HG03378 (cell line): ENCODE measurements at regions not wholly inside any gene's neighbourhood (a gene's known extent, or its start where the extent isn't known, plus 50 kb on each side); places are given as distances from the start of the nearest gene placed in this dataset.

ENCODE experiments used
- ATAC-seq: cut with Tn5 transposase; IDR thresholded peaks from one replicate; pipeline ENCODE4 v1.9.1; 2021; ENCODE audit warnings: mild to moderate bottlenecking, moderate library complexity; ENCODE audit not compliant: unreplicated experiment

DNA sequence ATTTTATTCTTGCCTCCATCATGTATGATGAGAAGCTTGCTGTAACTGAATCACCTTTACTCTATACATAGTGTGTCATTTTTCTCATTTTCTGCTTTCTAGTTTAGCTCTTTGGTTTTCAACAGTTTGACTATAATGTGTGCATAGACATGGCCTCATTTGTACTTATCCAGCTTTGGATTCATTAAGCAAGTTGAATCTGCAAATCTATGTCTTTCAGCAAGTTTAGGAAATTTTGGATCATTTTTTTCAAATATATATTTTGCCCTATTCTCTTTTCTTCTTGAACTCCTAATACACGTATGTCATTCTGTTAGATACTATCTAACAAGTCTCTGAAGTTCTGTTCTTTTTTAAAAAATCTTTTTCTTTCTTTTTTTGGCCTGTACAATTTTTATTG is 57.8 kb downstream of the PRLHR start:
- no peak for ATAC-seq

DNA sequence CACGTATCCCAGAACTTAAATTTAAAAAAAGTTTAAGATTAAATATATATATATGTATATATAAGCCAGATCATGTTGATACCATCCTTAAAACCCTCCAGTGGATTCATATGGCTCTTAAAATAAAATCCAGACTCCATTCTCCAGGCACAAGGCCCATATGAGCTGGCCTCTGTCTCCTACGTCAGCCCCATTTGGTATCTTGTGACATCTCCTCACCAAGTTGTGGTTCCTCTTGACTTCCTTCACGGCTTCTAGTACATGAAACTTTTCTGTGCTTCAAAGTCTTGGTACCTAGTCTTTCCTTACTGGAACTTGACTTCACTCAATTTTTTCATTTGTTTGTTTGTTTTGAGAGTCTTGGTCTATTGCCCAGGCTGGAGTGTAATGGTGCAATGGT is 61.3 kb downstream of the PRLHR start:
- ATAC-seq = no peak

DNA sequence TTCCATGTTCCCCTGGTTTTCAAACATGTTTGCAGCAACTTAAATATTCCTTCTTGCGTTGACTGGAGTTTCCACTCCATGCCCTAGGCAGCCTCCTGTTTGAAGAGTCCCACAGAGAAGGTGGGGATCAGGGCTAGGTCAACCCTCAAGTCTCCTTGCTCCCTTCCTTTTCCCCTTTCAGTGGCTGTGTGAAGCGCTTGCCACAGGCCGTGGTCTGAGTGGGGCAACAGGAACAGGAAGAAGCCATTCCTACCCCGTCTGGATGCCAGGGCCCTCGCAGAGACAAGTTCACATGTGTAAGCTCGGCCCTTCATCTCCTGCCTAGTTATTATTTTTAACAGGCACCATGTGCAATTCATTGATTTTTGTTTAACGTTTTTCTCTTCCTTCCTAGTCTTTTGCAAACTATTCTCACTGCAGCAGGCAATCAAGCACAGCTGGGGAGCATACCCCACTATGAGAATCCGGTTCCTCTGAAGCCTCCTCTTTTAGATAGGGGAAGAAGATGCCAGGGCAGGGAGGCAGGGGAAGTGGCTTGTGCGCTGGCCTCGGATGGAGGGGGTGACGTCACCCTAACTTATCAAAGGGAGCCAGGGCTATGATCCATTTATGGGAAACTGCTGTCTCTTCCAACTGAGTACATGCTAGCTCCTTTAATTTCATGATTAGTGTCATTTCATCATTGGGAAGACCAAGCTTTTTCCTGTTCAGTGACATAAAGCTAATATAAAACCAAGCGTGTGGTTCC is 64.2 kb downstream of the PRLHR start:
- no peak for ATAC-seq

GRCh38 chr10:118528426-118528825 is 67.0 kb downstream of the PRLHR start:
- ATAC-seq = no peak

GRCh38 chr10:118523775-118524174 is 71.7 kb downstream of the PRLHR start:
- no peak for ATAC-seq

GRCh38 chr10:118522791-118523498 is 72.5 kb downstream of the PRLHR start:
- ATAC-seq = no peak

GRCh38 chr10:118521415-118522117 is 73.9 kb downstream of the PRLHR start:
- no peak for ATAC-seq

DNA sequence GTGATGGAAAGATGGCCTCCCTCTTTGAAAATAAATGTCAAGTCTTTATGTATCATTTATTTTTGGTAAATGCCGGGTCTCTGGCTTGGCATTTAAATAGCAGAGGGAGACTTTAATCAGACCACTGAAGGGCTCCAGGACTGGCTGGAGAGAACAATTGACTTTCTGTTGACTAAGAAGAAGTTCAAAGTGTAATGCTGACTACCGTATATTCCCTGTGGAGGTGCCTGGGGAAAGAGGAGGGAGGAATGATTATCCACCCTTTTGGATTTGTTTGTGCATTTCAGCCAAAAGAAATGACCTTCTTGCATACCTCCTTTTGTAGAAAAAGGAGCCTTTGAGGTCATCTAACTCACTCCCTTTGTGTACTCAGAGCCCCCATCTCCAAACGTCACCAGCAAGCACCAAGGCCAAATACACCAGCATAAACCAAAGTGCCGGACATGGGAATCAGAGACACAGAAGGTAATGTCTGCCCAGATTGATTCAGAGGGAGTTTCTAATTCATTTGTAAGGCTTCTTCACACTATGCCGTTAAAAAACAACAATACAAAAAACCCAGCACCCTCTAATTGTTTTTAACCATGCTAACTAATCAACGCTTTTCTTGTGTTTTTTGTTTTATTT is 75.2 kb downstream of the PRLHR start:
- no peak for ATAC-seq

DNA sequence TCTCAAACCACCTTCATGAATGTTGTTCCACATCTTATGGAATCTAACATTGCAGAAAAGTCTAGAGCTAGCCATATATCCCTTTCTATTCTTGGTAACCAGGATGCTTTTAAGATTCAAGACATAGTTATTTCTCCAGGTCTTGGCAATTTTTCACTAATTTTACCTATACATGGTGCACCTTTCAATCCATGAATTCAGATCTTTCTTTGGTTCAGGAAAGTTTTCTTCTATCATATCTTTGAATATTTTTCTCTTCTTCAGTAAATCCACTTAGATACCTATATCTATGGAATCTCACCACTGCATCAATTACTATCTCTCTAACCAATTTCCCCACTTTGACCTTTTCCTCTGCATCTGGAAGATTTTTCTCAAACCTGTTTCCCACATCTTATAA is 77.4 kb downstream of the PRLHR start:
- ATAC-seq = no peak

DNA sequence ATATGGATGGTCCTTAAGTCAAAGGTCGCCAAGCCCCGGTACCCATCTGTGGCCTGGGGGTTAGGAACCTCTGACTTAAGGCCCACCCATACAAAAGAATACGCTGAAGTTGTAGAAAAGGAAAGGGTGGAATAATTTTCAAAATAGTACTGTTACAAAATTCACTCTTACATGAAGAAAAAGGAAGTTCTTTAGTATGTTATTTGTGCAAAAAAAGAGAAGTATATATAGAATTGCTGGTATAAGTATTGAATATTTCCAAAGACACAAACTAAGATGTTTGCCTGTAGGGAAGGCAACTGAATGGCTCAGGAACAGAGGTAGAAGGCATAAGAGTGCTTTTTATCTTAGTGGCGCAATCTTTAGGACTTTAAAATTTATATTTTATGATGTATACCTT is 78.7 kb downstream of the PRLHR start:
- ATAC-seq = no peak

DNA sequence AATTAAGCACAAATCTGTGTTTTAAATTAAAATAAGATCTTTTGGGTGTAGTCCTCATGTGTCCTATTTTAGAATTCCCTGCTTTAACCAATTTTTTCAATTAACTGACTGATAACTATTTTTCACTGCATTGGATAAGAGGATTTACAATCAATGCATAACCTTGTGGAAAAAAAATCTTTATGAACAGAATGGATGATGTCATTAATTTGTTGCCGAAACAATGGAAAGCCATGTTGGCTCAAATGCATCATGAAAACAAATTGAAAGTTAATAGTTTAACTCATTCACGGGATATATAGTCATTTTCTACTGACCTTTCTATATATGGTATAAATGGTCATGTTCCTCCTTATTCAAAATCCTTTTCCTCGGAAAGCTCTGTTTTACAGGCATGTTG is 82.3 kb downstream of the PRLHR start:
- no peak for ATAC-seq

DNA sequence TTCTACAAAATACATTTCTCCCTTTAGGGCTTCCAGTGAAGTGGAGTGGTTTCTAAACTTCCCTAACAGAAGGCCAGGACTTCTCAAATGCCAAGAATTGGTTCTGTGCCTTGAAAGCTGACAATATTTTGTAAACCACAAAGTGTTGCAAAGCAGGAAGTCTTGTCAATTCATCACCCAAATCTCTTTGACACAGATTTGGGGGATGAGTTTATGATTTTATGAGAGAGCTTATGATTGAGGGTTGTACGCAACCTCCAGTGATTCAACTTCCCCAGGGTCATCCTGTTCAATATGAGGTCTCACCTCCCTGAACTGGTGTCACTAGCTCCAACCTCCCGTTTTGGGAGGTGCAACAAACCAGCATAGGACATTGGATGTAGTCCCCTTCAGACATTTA is 83.7 kb downstream of the PRLHR start:
- ATAC-seq = no peak

GRCh38 chr10:118508863-118509262 is 86.6 kb downstream of the PRLHR start:
- no peak for ATAC-seq

- no peak for ATAC-seq
These were observed 87.1 kb downstream of the PRLHR start for GRCh38 chr10:118508355-118508754.

GRCh38 chr10:118506671-118507590 is 88.5 kb downstream of the PRLHR start:
- ATAC-seq = no peak

- no peak for ATAC-seq
These were observed 90.1 kb downstream of the PRLHR start for GRCh38 chr10:118505363-118505762.

GRCh38 chr10:118504467-118505205 is 90.8 kb downstream of the PRLHR start:
- no peak for ATAC-seq

DNA sequence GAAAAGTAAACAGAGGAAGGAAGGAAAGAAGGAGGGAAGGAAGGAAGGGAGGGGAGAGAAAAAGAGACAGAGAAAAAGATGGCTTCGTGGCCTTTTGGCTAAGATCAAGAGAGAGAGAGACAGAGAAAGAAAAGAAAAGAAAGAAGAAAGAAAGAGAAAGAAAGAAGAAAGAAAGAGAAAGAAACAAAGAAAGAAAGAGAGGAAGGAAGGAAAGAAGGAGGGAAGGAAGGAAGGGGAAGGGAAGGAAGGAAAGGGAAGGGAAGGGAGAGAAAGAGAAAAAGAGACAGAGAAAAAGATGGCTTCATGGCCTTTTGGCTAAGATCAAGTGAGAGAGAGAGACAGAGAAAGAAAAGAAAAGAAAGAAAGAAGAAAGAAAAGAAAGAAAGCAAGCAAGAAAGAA is 91.4 kb downstream of the PRLHR start:
- ATAC-seq = no peak

DNA sequence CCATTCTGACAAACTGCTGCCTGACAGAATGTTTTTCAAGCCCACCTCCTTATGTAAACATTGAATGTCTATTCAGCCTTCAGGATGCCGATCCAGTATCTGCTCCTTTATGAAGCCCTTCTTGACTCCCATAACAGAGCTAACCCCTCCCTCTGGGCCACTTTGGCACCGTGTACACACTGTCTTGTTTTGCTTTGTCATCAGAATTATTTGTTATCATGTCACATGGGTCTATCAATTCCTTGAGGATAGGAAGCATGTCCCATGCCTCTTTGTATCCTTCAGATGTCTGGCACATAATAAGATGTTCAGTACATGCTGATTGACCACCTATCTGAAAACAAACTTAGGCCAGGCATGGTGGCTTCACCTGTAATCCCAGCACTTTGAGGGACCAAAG is 92.3 kb downstream of the PRLHR start:
- ATAC-seq = no peak
